Spleen (tissue), 7 donors: ENCODE measurements at regions not wholly inside any gene's neighbourhood (a gene's known extent, or its start where the extent isn't known, plus 50 kb on each side); places are given as distances from the start of the nearest gene placed in this dataset.

ENCODE experiments used
- POLR2A ChIP-seq, 3 donors: fragments of 450-650 bp; IDR thresholded peaks; one replicate each; pipeline ENCODE4 v1.5.1; 2017; ENCODE audit warnings: antibody characterized with exemption in 3 of 3, mild to moderate bottlenecking in 1 of 3
- TF ChIP-seq, protein P1 (sequence below), 11 experiments: fragments of 200-600 bp in 7 of 11; fragments of 450-650 bp in 4 of 11; sonication (generic) in 4 of 11; IDR thresholded peaks in 8 of 11; conservative IDR thresholded peaks in 3 of 11; 1 replicate in 7 of 11; 2 replicates in 4 of 11; pipeline versions ENCODE4 v1.4.0 to v1.8.0; 2016 to 2021; ENCODE audit warnings: antibody characterized with exemption in 11 of 11, inconsistent platforms in 4 of 11, mild to moderate bottlenecking in 1 of 11
- donor health status: DM: no; HTN: no; CAD: no; lungs with moderate emphysema.
- donor health status: DM: no; HTN: no; CAD: no.
- donor health status: DM: no; HTN: no; CAD: no.

DNA sequence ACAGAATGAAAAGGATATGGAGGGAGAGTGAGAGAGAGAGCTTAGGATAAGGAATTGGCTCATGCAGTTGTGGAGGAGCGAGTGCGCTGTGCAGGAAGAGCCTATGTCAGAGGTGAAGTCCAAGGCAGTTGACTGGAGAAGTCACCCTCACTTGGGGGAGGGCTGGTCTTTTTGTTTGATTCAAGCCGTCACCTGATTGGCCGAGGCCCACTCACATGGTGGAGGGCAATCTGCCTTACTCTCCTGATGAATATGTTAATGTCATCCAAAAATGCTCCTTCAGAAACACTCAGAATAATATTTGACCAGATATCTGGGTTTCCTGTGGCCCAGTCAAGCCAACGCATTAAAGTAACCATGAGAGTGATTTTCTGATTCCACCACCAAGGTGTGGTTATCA, 131.7 kb downstream of the KATNIP start:
- TF ChIP-seq POLR2A (IDR thresholded peaks at IDR 0.05) = no peak
- TF ChIP-seq, protein P1, sequence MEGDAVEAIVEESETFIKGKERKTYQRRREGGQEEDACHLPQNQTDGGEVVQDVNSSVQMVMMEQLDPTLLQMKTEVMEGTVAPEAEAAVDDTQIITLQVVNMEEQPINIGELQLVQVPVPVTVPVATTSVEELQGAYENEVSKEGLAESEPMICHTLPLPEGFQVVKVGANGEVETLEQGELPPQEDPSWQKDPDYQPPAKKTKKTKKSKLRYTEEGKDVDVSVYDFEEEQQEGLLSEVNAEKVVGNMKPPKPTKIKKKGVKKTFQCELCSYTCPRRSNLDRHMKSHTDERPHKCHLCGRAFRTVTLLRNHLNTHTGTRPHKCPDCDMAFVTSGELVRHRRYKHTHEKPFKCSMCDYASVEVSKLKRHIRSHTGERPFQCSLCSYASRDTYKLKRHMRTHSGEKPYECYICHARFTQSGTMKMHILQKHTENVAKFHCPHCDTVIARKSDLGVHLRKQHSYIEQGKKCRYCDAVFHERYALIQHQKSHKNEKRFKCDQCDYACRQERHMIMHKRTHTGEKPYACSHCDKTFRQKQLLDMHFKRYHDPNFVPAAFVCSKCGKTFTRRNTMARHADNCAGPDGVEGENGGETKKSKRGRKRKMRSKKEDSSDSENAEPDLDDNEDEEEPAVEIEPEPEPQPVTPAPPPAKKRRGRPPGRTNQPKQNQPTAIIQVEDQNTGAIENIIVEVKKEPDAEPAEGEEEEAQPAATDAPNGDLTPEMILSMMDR (IDR thresholded peaks at IDR 0.05 in 8 of 11, conservative IDR thresholded peaks at IDR 0.05 in 3 of 11) = no peak
